ENCODE measurements at regions not wholly inside any gene's neighbourhood (a gene's known extent, or its start where the extent isn't known, plus 50 kb on each side); places are given as distances from the start of the nearest gene placed in this dataset.
"Not testable (repeated sequence)": the region's sequence is repeated elsewhere in the genome, so short reads cannot be mapped to it uniquely, and the experiment has no call there.

GRCh38 chr2:52473526-52473925 lies 1294.1 kb upstream of the CHAC2 start:
- in situ Hi-C loops (cut with HindIII; ENCODE audit: low sequenced_read_pairs) = no loop called here
- TF ChIP-seq CTCF (IDR thresholded peaks at IDR 0.05; ENCODE audit: low read depth, low read length) = no peak
- DNase-seq (ENCODE audit: low read depth, low spot score) = no peak
- H3K4me3 ChIP-seq (ENCODE audit: low read depth, low read length) = no peak overlapping the region

GRCh38 chr2:52470457-52470856 lies 1297.1 kb upstream of the CHAC2 start:
- H3K4me3 ChIP-seq (ENCODE audit: low read depth, low read length); in situ Hi-C loops (cut with HindIII; ENCODE audit: low sequenced_read_pairs); DNase-seq (ENCODE audit: low read depth, low spot score): not testable (repeated sequence)

- in situ Hi-C loops (cut with HindIII; ENCODE audit: low sequenced_read_pairs) = no loop called here
Observed at GRCh38 chr2:52467189-52467588, 1300.4 kb upstream of the CHAC2 start.

GRCh38 chr2:52465287-52465686 lies 1302.3 kb upstream of the CHAC2 start:
- TF ChIP-seq CTCF (IDR thresholded peaks at IDR 0.05; ENCODE audit: low read depth, low read length) = no peak
- DNase-seq (ENCODE audit: low read depth, low spot score) = peak; percentile 38
- H3K4me3 ChIP-seq (ENCODE audit: low read depth, low read length) = no peak overlapping the region
- in situ Hi-C loops (cut with HindIII; ENCODE audit: low sequenced_read_pairs) = no loop called here

More at GRCh38 chr2:52467189-52467588, 1300.4 kb upstream of the CHAC2 start:
- no peak for TF ChIP-seq CTCF (IDR thresholded peaks at IDR 0.05; ENCODE audit: low read depth, low read length)
- DNase-seq (ENCODE audit: low read depth, low spot score) = no peak
- H3K4me3 ChIP-seq (ENCODE audit: low read depth, low read length) = no peak overlapping the region

GRCh38 chr2:52463457-52463856 lies 1304.1 kb upstream of the CHAC2 start:
- DNase-seq (ENCODE audit: low read depth, low spot score) = no peak
- in situ Hi-C loops (cut with HindIII; ENCODE audit: low sequenced_read_pairs) = no loop called here
- no peak for TF ChIP-seq CTCF (IDR thresholded peaks at IDR 0.05; ENCODE audit: low read depth, low read length)
- no peak overlapping the region for H3K4me3 ChIP-seq (ENCODE audit: low read depth, low read length)

- DNase-seq (ENCODE audit: low read depth, low spot score) = no peak
- in situ Hi-C loops (cut with HindIII; ENCODE audit: low sequenced_read_pairs) = no loop called here
- no peak overlapping the region for H3K4me3 ChIP-seq (ENCODE audit: low read depth, low read length)
- no peak for TF ChIP-seq CTCF (IDR thresholded peaks at IDR 0.05; ENCODE audit: low read depth, low read length)
Observed at GRCh38 chr2:52456561-52457377, 1310.8 kb upstream of the CHAC2 start.

GRCh38 chr2:52454962-52455361 lies 1312.6 kb upstream of the CHAC2 start:
- no peak for DNase-seq (ENCODE audit: low read depth, low spot score)
- in situ Hi-C loops (cut with HindIII; ENCODE audit: low sequenced_read_pairs) = no loop called here
- TF ChIP-seq CTCF (IDR thresholded peaks at IDR 0.05; ENCODE audit: low read depth, low read length) = no peak
- no peak overlapping the region for H3K4me3 ChIP-seq (ENCODE audit: low read depth, low read length)
